UCSD-AML1 (cell line): ENCODE measurements at regions not wholly inside any gene's neighbourhood (a gene's known extent, or its start where the extent isn't known, plus 50 kb on each side); places are given as distances from the start of the nearest gene placed in this dataset.
"Not testable (repeated sequence)": the region's sequence is repeated elsewhere in the genome, so short reads cannot be mapped to it uniquely, and the experiment has no call there.

Experiments
- DNase-seq: peaks from one replicate; lab custom pipeline; 2025; ENCODE audit not compliant: unreplicated experiment; lab: John Stamatoyannopoulos, UW

- DNase-seq, result not testable (repeated sequence)
Observed at GRCh38 chr1:83481284-83481683, 517.6 kb downstream of the TTLL7 start.

- DNase-seq, result not testable (repeated sequence)
Observed at GRCh38 chr1:83479591-83480239, 519.2 kb downstream of the TTLL7 start.

GRCh38 chr1:83478127-83478526 is 520.8 kb downstream of the TTLL7 start:
- DNase-seq, result not testable (repeated sequence)

- not testable (repeated sequence) for DNase-seq
Observed at GRCh38 chr1:83476518-83476917, 522.4 kb downstream of the TTLL7 start.

- not testable (repeated sequence) for DNase-seq
Observed at GRCh38 chr1:83474946-83475345, 524.0 kb downstream of the TTLL7 start.

GRCh38 chr1:83473986-83474385 is 524.9 kb downstream of the TTLL7 start:
- DNase-seq, result not testable (repeated sequence)

GRCh38 chr1:83472066-83472465 is 526.9 kb downstream of the TTLL7 start:
- not testable (repeated sequence) for DNase-seq

- not testable (repeated sequence) for DNase-seq
Observed at GRCh38 chr1:83471272-83471671, 527.7 kb downstream of the TTLL7 start.

- DNase-seq, result not testable (repeated sequence)
Observed at GRCh38 chr1:83468336-83468735, 530.6 kb downstream of the TTLL7 start.

- DNase-seq, result not testable (repeated sequence)
Observed at GRCh38 chr1:83457735-83458248, 541.1 kb downstream of the TTLL7 start.

- not testable (repeated sequence) for DNase-seq
Observed at GRCh38 chr1:83457281-83457680, 541.7 kb downstream of the TTLL7 start.

GRCh38 chr1:83455753-83456152 is 543.2 kb downstream of the TTLL7 start:
- not testable (repeated sequence) for DNase-seq

GRCh38 chr1:83445873-83446272 is 553.1 kb downstream of the TTLL7 start:
- not testable (repeated sequence) for DNase-seq

- not testable (repeated sequence) for DNase-seq
Observed at GRCh38 chr1:83442412-83442811, 556.5 kb downstream of the TTLL7 start.

- DNase-seq, result not testable (repeated sequence)
Observed at GRCh38 chr1:83440586-83440985, 558.3 kb downstream of the TTLL7 start.

GRCh38 chr1:83440021-83440420 is 558.9 kb downstream of the TTLL7 start:
- DNase-seq, result not testable (repeated sequence)

- DNase-seq, result not testable (repeated sequence)
Observed at GRCh38 chr1:83438316-83438715, 560.6 kb downstream of the TTLL7 start.

GRCh38 chr1:83435336-83435735 is 563.6 kb downstream of the TTLL7 start:
- not testable (repeated sequence) for DNase-seq

- not testable (repeated sequence) for DNase-seq
Observed at GRCh38 chr1:83427566-83427965, 571.4 kb downstream of the TTLL7 start.

- not testable (repeated sequence) for DNase-seq
Observed at GRCh38 chr1:83423382-83423781, 575.5 kb downstream of the TTLL7 start.

- DNase-seq, result no peak
Observed at GRCh38 chr1:83418558-83418957, 580.4 kb downstream of the TTLL7 start.

- not testable (repeated sequence) for DNase-seq
Observed at GRCh38 chr1:83413839-83414107, 585.2 kb downstream of the TTLL7 start.
